IMR-90 (cell line): ENCODE measurements at regions not wholly inside any gene's neighbourhood (a gene's known extent, or its start where the extent isn't known, plus 50 kb on each side); places are given as distances from the start of the nearest gene placed in this dataset.

Source experiments
- ATAC-seq: fragments of 200-7000 bp; cut with Tn5 transposase; 2 replicates; pipeline ENCODE4 v1.9.1; 2020; ENCODE audit warnings: low read depth, mild to moderate bottlenecking, moderate library complexity
- BruUV-seq: library from RNA; stranded (reverse); fragments of 400-500 nt; replicated peaks from 2 replicates; lab custom pipeline; 2021; lab: Mats Ljungman, UMichigan
- CTCF ChIA-PET: fragments of 300-600 bp; formaldehyde crosslinking; extraction: SDS; loops from one replicate; lab custom pipeline; 2021; ENCODE audit warnings: antibody characterized with exemption; lab: Yijun Ruan, JAX
- POLR2A ChIA-PET: fragments of 300-600 bp; sonication (Branson Sonifier 250); formaldehyde crosslinking; loops from one replicate; lab custom pipeline; 2022; ENCODE audit warnings: antibody characterized with exemption; ENCODE audit not compliant: unreplicated experiment; lab: Charles Lee
- DNase-seq: peaks from one replicate; pipeline ENCODE4 v3.0.0; 2013
- H2AFZ ChIP-seq: replicated peaks from 2 replicates; pipeline ENCODE3; 2013; ENCODE audit warnings: low read length, mild to moderate bottlenecking; ENCODE audit not compliant: poor library complexity
- H2AK5ac ChIP-seq: 2 replicates; pipeline ENCODE4 v1.6.1; 2013; ENCODE audit warnings: low read depth, low read length, inconsistent platforms
- H2AK9ac ChIP-seq: replicated peaks from 2 replicates; pipeline ENCODE3; 2013; ENCODE audit warnings: mild to moderate bottlenecking, low read depth, low read length, moderate library complexity; ENCODE audit not compliant: poor library complexity
- H2BK120ac ChIP-seq: 2 replicates; pipeline ENCODE4 v1.6.1; 2013; ENCODE audit warnings: low read depth, low read length, inconsistent platforms
- H2BK15ac ChIP-seq: 3 replicates; pipeline ENCODE4 v1.6.1; 2013; ENCODE audit warnings: low read depth, low read length, inconsistent platforms
- H2BK20ac ChIP-seq: 2 replicates; pipeline ENCODE4 v1.6.1; 2013; ENCODE audit warnings: low read depth, mild to moderate bottlenecking, inconsistent platforms, low read length, moderate library complexity
- H2BK5ac ChIP-seq: 2 replicates; pipeline ENCODE4 v1.6.1; 2013; ENCODE audit warnings: mild to moderate bottlenecking, low read depth, low read length, inconsistent platforms; ENCODE audit not compliant: poor library complexity, severe bottlenecking
- H3K14ac ChIP-seq: replicated peaks from 2 replicates; pipeline ENCODE4 v1.6.1; 2013; ENCODE audit warnings: low read depth, low read length, inconsistent platforms
- H3K18ac ChIP-seq: 2 replicates; pipeline ENCODE4 v1.6.1; 2013; ENCODE audit warnings: low read depth, low read length, control low read depth
- H3K23ac ChIP-seq: 2 replicates; pipeline ENCODE4 v1.6.1; 2013; ENCODE audit warnings: low read depth, low read length, inconsistent platforms
- H3K27ac ChIP-seq: 2 replicates; pipeline ENCODE4 v1.5.1; 2013; ENCODE audit warnings: mild to moderate bottlenecking, control low read depth, low read length; ENCODE audit not compliant: insufficient read depth
- H3K27me3 ChIP-seq: 2 replicates; pipeline ENCODE4 v1.6.1; 2013; ENCODE audit warnings: low read length; ENCODE audit not compliant: control insufficient read depth, insufficient read depth
- H3K36me3 ChIP-seq: 2 replicates; pipeline ENCODE4 v1.6.1; 2013; ENCODE audit warnings: low read length, mixed read lengths; ENCODE audit not compliant: control insufficient read depth, insufficient read depth
- H3K4ac ChIP-seq: 2 replicates; pipeline ENCODE4 v1.6.1; 2013; ENCODE audit warnings: low read depth, low read length, inconsistent platforms
- H3K4me1 ChIP-seq: 2 replicates; pipeline ENCODE4 v1.6.1; 2013; ENCODE audit warnings: low read length, mixed read lengths; ENCODE audit not compliant: control insufficient read depth, insufficient read depth
- H3K4me2 ChIP-seq: 2 replicates; pipeline ENCODE4 v1.6.1; 2013; ENCODE audit warnings: low read depth, mild to moderate bottlenecking, control low read depth, low read length, moderate library complexity
- H3K4me3 ChIP-seq: 2 replicates; pipeline ENCODE4 v1.5.1; 2013; ENCODE audit warnings: low read depth, mild to moderate bottlenecking, control low read depth, low read length, moderate library complexity; ENCODE audit not compliant: insufficient read depth
- H3K56ac ChIP-seq: 2 replicates; pipeline ENCODE4 v1.6.1; 2013; ENCODE audit warnings: low read length, inconsistent platforms; ENCODE audit not compliant: insufficient read depth; ENCODE audit errors: extremely low read depth
- H3K79me1 ChIP-seq, 2 experiments: 2 replicates each; pipeline ENCODE4 v1.6.1; 2013; ENCODE audit warnings: low read length in 2 of 2, inconsistent platforms in 1 of 2, low read depth in 1 of 2
- H3K9ac ChIP-seq: 2 replicates; pipeline ENCODE4 v1.6.1; 2013; ENCODE audit warnings: low read depth, low read length, control low read depth
- H3K9me1 ChIP-seq: 2 replicates; pipeline ENCODE4 v1.6.1; 2013; ENCODE audit warnings: low read length, inconsistent platforms; ENCODE audit not compliant: insufficient read depth
- H3K9me3 ChIP-seq: 2 replicates; pipeline ENCODE4 v1.6.1; 2013; ENCODE audit warnings: low read length; ENCODE audit not compliant: control insufficient read depth, insufficient read depth
- H4K20me1 ChIP-seq: 2 replicates; pipeline ENCODE4 v1.6.1; 2013; ENCODE audit warnings: low read length, inconsistent platforms; ENCODE audit not compliant: insufficient read depth
- H4K5ac ChIP-seq: 2 replicates; pipeline ENCODE4 v1.6.1; 2013; ENCODE audit warnings: mild to moderate bottlenecking, low read depth, low read length, control low read depth
- H4K8ac ChIP-seq, 2 experiments: 2 replicates each; pipeline ENCODE4 v1.6.1; 2013; ENCODE audit warnings: low read depth in 2 of 2, low read length in 2 of 2, control low read depth in 1 of 2, inconsistent platforms in 1 of 2
- H4K91ac ChIP-seq: 2 replicates; pipeline ENCODE4 v1.6.1; 2013; ENCODE audit warnings: low read depth, low read length, inconsistent platforms; ENCODE audit not compliant: insufficient read depth
- BHLHE40 ChIP-seq: fragments of 150-350 bp; IDR thresholded peaks from 2 replicates; pipeline ENCODE4 v1.6.1; 2016; ENCODE audit warnings: mild to moderate bottlenecking, low read depth, low read length
- CHD1 ChIP-seq: IDR thresholded peaks from 2 replicates; pipeline ENCODE4 v1.6.1; 2012; ENCODE audit warnings: low read depth, low read length, improper control_type of control experiment
- ELK1 ChIP-seq: fragments of 150-350 bp; IDR thresholded peaks from 2 replicates; pipeline ENCODE4 v1.6.1; 2016; ENCODE audit warnings: low read depth, mild to moderate bottlenecking, low read length, moderate library complexity, borderline replicate concordance
- FOS ChIP-seq: fragments of 150-350 bp; IDR thresholded peaks from 2 replicates; pipeline ENCODE4 v1.6.1; 2016; ENCODE audit warnings: low read depth, low read length
- MAFK ChIP-seq: IDR thresholded peaks from 2 replicates; pipeline ENCODE4 v1.6.1; 2012; ENCODE audit warnings: low read depth, low read length, improper control_type of control experiment
- MAZ ChIP-seq: IDR thresholded peaks from 2 replicates; pipeline ENCODE4 v1.6.1; 2012; ENCODE audit warnings: low read depth, mild to moderate bottlenecking, low read length, improper control_type of control experiment, moderate library complexity, borderline replicate concordance
- MXI1 ChIP-seq: IDR thresholded peaks from 2 replicates; pipeline ENCODE4 v1.6.1; 2012; ENCODE audit warnings: low read depth, mild to moderate bottlenecking, low read length, moderate library complexity, borderline replicate concordance
- NFE2L2 ChIP-seq: fragments of 150-350 bp; IDR thresholded peaks from 2 replicates; pipeline ENCODE4 v1.6.1; 2016; ENCODE audit warnings: low read depth, mild to moderate bottlenecking, low read length
- POLR2A ChIP-seq: IDR thresholded peaks from 2 replicates; pipeline ENCODE4 v1.6.1; 2012; ENCODE audit warnings: mild to moderate bottlenecking, low read depth, low read length
- RAD21 ChIP-seq: IDR thresholded peaks from 2 replicates; pipeline ENCODE4 v1.6.1; 2012; ENCODE audit warnings: low read length, improper control_type of control experiment
- RCOR1 ChIP-seq: IDR thresholded peaks from 2 replicates; pipeline ENCODE4 v1.6.1; 2012; ENCODE audit warnings: mild to moderate bottlenecking, low read length, improper control_type of control experiment; ENCODE audit not compliant: insufficient replicate concordance
- SMC3 ChIP-seq: fragments of 150-350 bp; IDR thresholded peaks from 2 replicates; pipeline ENCODE4 v1.6.1; 2016; ENCODE audit warnings: low read depth, mild to moderate bottlenecking, antibody characterized with exemption, low read length, moderate library complexity
- USF2 ChIP-seq: fragments of 150-350 bp; IDR thresholded peaks from 2 replicates; pipeline ENCODE4 v1.6.1; 2017; ENCODE audit warnings: mild to moderate bottlenecking, antibody characterized with exemption, low read length, low read depth
- WGBS, 2 experiments: methylation state at CpG; one replicate each; pipeline versions ENCODE4 v1.1.5 to v1.1.7; 2013; ENCODE audit warnings: missing lambda C conversion rate in 2 of 2; ENCODE audit not compliant: insufficient read length in 1 of 2; ENCODE audit errors: extremely low coverage in 2 of 2; 5-methylcytosine and 5-hydroxymethylcytosine counted together
- dilution Hi-C: fragments of 300-500 bp; cut with HindIII; formaldehyde crosslinking; loops from one replicate; pipeline ENCODE4 v1.14.3; 2018; ENCODE audit warnings: low sequenced_read_pairs; ENCODE audit not compliant: unreplicated experiment
- in situ Hi-C: fragments of 300-500 bp; cut with MboI; formaldehyde crosslinking; loops from 3 replicates; pipeline ENCODE4 v1.14.3; 2019; ENCODE audit warnings: low sequenced_read_pairs, inconsistent platforms, mixed read lengths
- intact Hi-C: fragments of 100-400 bp; cut with micrococcal nuclease; formaldehyde crosslinking; loops from 2 replicates; pipeline ENCODE4 v1.10.0; 2022
- TF ChIP-seq, protein P1 (sequence below): conservative IDR thresholded peaks from 2 replicates; pipeline ENCODE4 v1.5.1; 2012; ENCODE audit warnings: mild to moderate bottlenecking, low read depth, low read length, improper control_type of control experiment

DNA sequence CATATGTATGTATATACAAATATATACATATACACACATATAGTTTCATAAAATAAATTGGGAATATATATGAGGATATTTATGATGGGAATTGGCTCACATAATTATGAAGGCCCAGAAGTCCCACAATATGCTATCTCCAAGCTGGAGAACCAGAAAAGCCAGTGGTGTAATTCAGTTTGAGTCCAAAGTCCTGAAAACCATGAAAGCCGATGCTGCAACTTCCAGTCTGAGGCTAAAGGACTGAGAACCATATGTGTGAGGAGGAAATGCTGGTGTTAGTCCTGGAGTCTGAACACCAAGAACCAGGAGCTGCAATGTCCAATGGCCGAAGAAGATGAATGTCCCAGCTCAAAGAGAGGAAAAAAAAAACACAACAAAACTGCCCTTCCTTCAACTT lies 65.5 kb upstream of the PRKD1 start:
- ATAC-seq = no peak
- no TSS peak for BruUV-seq

More for the DNA sequence above, 65.5 kb upstream of the PRKD1 start:
- no peak overlapping the region for H2AK9ac ChIP-seq
- H3K4me1 ChIP-seq = no peaks in the 10 kb centered on the region
- H3K18ac ChIP-seq = no peak overlapping the region
- H3K4me2 ChIP-seq = no peak overlapping the region
- no peak overlapping the region for H3K56ac ChIP-seq
- H2BK20ac ChIP-seq = no peak overlapping the region
- H3K23ac ChIP-seq = no peak overlapping the region
- intact Hi-C loops (no loop called here), dilution Hi-C loops (no loop called here), in situ Hi-C loops (no loop called here)
- H3K4ac ChIP-seq = no peak overlapping the region
- H3K9ac ChIP-seq = no peak overlapping the region
- H3K27me3 ChIP-seq = no peaks in the 10 kb centered on the region
- no peak overlapping the region for H4K91ac ChIP-seq
- H3K79me1 ChIP-seq = no peaks in the 10 kb centered on the region
- H4K20me1 ChIP-seq = no peaks in the 10 kb centered on the region
- H3K27ac ChIP-seq = no peak overlapping the region
- no peak overlapping the region for H2AK5ac ChIP-seq
- H3K4me3 ChIP-seq = no peak overlapping the region
- H2BK15ac ChIP-seq = no peak overlapping the region
- no peak overlapping the region for H2BK5ac ChIP-seq
- ChIA-PET CTCF (no interaction called here), POLR2A (no interaction called here)
- H3K36me3 ChIP-seq = no peaks in the 10 kb centered on the region
- TF ChIP-seq POLR2A = no peak
- no peak for TF ChIP-seq CHD1
- TF ChIP-seq USF2 = no peak
- TF ChIP-seq NFE2L2 = no peak
- no peak for TF ChIP-seq FOS
- no peak for TF ChIP-seq MAZ
- TF ChIP-seq RAD21 = no peak
- TF ChIP-seq, protein P1, sequence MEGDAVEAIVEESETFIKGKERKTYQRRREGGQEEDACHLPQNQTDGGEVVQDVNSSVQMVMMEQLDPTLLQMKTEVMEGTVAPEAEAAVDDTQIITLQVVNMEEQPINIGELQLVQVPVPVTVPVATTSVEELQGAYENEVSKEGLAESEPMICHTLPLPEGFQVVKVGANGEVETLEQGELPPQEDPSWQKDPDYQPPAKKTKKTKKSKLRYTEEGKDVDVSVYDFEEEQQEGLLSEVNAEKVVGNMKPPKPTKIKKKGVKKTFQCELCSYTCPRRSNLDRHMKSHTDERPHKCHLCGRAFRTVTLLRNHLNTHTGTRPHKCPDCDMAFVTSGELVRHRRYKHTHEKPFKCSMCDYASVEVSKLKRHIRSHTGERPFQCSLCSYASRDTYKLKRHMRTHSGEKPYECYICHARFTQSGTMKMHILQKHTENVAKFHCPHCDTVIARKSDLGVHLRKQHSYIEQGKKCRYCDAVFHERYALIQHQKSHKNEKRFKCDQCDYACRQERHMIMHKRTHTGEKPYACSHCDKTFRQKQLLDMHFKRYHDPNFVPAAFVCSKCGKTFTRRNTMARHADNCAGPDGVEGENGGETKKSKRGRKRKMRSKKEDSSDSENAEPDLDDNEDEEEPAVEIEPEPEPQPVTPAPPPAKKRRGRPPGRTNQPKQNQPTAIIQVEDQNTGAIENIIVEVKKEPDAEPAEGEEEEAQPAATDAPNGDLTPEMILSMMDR = no peak
- no peak for TF ChIP-seq MXI1
- TF ChIP-seq ELK1 = no peak
- no peak for TF ChIP-seq MAFK
- no peak for TF ChIP-seq SMC3
- no peak for TF ChIP-seq RCOR1
- TF ChIP-seq BHLHE40 = no peak
- no peak overlapping the region for H2BK120ac ChIP-seq
- no peaks in the 10 kb centered on the region for H3K9me1 ChIP-seq
- no peak overlapping the region for H2AFZ ChIP-seq
- no peak overlapping the region for H4K5ac ChIP-seq
- H3K14ac ChIP-seq = no peak overlapping the region
- H3K9me3 ChIP-seq = no peaks in the 10 kb centered on the region
- no CpG with 5 or more reads among the region's 2 CpGs for WGBS, 2 experiments
- DNase-seq = no peak
- no peak overlapping the region for H4K8ac ChIP-seq
